ENCODE measurements at regions not wholly inside any gene's neighbourhood (a gene's known extent, or its start where the extent isn't known, plus 50 kb on each side); places are given as distances from the start of the nearest gene placed in this dataset.

DNA sequence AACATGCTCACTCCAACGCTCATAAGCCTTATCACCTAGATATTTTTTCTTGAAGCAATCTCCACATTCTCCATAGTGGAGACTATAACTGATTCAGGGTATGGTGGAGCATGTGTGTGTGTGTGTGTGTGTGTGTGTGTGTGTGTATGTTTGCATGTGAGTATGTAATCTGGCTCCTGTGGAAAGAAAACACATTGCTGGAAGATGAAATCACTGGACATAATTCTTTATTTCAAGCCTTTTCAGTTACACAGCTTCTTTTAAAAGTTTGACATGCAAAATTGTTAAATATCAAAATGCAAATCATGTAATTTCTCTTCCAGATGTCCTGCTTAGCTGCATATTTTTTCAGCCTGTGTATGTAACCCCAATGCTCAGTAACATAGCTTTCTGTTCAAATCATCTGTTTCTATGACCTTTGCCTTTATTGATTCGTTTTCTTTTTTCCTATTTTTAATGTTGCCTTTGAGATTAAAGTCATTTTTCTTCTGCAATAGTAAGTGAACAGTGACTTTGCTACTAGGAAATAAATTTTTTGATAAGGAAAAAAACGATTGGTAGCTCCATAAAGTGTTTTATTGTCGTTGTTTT lies 80.5 kb upstream of the BTG1 start:
- H3K27me3 ChIP-seq: no peaks in the 10 kb centered on the region
- TF ChIP-seq POLR2A (IDR thresholded peaks at IDR 0.05): no peak
- TF ChIP-seq, protein P1, sequence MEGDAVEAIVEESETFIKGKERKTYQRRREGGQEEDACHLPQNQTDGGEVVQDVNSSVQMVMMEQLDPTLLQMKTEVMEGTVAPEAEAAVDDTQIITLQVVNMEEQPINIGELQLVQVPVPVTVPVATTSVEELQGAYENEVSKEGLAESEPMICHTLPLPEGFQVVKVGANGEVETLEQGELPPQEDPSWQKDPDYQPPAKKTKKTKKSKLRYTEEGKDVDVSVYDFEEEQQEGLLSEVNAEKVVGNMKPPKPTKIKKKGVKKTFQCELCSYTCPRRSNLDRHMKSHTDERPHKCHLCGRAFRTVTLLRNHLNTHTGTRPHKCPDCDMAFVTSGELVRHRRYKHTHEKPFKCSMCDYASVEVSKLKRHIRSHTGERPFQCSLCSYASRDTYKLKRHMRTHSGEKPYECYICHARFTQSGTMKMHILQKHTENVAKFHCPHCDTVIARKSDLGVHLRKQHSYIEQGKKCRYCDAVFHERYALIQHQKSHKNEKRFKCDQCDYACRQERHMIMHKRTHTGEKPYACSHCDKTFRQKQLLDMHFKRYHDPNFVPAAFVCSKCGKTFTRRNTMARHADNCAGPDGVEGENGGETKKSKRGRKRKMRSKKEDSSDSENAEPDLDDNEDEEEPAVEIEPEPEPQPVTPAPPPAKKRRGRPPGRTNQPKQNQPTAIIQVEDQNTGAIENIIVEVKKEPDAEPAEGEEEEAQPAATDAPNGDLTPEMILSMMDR (IDR thresholded peaks at IDR 0.05): no peak
- H3K4me1 ChIP-seq: peaks cover 0 to 4% (median 0%) of the 10 kb centered on the region in 4 donors
- H3K9me3 ChIP-seq: no peaks in the 10 kb centered on the region
- peak overlapping the region in 2 of 3 donors; percentile 33 to 36 for H3K27ac ChIP-seq
- H3K36me3 ChIP-seq: no peaks in the 10 kb centered on the region
- 44% methylated on average over 4 of the region's 4 CpGs for WGBS (ENCODE audit: insufficient coverage, low coverage, low lambda C conversion rate, missing lambda C conversion rate)
- DNase-seq (no peak), ATAC-seq (peak; percentile 67 to 90 (median 76))
- no peak overlapping the region for H3K4me3 ChIP-seq
- intact Hi-C loops (cut with DNase I): no loop called here

DNA sequence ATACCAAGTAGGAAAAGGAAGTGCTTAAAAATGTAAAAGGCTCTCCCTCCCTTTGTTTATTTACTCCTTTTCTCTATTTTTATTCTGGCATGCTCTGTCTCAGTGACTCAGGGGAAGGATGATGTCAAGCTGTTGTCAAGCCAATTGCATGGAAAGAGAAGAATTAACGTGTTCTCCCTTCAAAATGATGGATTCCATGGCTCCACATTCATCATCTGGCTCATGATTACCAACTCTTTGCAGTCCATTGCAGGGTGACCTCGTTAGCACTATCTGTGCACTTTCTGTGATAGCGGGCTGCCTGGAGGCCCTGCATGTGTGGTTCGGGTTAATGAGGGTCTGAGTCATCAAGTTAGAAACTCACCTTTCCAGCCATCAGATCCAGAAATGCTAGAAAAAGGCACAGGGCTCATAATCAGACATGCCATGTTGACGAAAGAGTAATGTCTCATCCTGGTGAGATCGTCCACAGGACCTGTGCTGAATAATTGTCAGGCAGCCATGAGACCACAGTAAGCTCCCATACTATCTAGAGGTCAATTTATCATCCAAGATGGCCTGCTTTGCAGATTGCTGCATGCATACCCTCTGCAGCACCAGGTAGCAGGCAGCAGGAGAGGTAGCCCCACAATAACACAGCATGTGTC lies 79.2 kb upstream of the BTG1 start:
- no peaks in the 10 kb centered on the region for H3K27me3 ChIP-seq
- peak in 1 of 4 donors; percentile 41 for ATAC-seq
- no peaks in the 10 kb centered on the region for H3K36me3 ChIP-seq
- H3K4me1 ChIP-seq: peaks cover 0 to 4% (median 0%) of the 10 kb centered on the region in 4 donors
- intact Hi-C loops (cut with DNase I): no loop called here
- H3K4me3 ChIP-seq: no peak overlapping the region
- H3K27ac ChIP-seq: no peak overlapping the region
- DNase-seq: no peak
- 57% methylated on average over 4 of the region's 6 CpGs for WGBS (ENCODE audit: insufficient coverage, low coverage, low lambda C conversion rate, missing lambda C conversion rate)
- no peak for TF ChIP-seq POLR2A (IDR thresholded peaks at IDR 0.05)
- TF ChIP-seq, protein P1 (IDR thresholded peaks at IDR 0.05): no peak
- no peaks in the 10 kb centered on the region for H3K9me3 ChIP-seq

DNA sequence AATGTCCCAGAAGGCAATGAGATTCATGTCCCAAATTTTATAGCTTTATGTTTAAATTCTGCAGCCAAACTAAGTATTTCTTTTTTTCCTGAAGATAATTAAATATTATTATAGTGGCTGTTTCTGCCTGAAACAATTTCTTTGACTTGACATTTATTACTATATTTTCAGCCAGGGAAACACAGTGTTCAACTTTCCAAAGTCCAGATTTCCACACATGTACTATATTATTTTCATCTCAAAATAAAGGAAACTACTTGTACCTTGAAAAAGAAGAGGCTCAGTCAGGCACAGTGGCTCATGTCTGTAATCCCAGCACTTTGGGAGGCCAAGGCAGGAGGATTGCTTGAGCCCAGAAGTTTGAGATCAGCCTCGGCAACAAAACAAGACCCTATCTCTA lies 77.8 kb upstream of the BTG1 start:
- Histone ChIP-seq H3K27ac (no peak overlapping the region), H3K27me3 (no peaks in the 10 kb centered on the region), H3K4me3 (no peak overlapping the region), H3K9me3 (no peaks in the 10 kb centered on the region), H3K36me3 (no peaks in the 10 kb centered on the region), H3K4me1 (peaks cover 0 to 4% (median 0%) of the 10 kb centered on the region in 4 donors)
- intact Hi-C loops (cut with DNase I): no loop called here
- no peak for TF ChIP-seq POLR2A (IDR thresholded peaks at IDR 0.05)
- TF ChIP-seq, protein P1 (IDR thresholded peaks at IDR 0.05): no peak
- WGBS (ENCODE audit: insufficient coverage, low coverage, low lambda C conversion rate, missing lambda C conversion rate): 88% methylated on average over 1 of the region's 1 CpG
- no peak for DNase-seq
- no peak for ATAC-seq

DNA sequence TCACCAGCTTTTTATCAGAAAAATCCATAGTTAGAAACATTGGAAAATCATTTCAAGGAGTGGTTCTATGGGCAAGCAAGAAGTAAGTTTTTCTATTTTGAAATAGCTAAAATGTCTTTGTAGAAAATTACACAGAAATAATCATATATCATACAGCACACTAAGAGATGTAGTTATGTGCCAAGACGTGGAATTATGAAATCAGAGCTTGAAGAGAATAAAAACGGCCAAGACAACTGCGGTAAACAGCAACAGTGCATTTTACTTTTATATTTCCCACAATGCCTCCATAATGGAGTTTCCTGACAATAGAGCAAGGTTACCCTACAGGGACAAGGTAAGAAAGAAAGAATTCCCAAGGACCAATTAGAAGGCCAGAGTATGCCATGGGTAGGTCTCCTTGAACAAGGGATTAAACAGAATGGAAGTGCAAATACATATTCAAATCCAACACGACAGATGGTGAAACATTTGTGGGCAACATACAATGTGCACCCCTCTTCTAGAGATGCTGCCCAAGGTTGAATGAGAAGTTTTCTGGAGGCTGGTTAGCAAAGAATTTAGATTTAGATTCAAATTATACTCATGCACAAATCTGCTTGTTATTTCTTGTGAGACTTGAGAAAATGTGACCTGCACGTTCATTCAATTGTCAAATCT lies 76.1 kb upstream of the BTG1 start:
- WGBS (ENCODE audit: insufficient coverage, low coverage, low lambda C conversion rate, missing lambda C conversion rate): 81% methylated on average over 5 of the region's 5 CpGs
- intact Hi-C loops (cut with DNase I): no loop called here
- TF ChIP-seq POLR2A (IDR thresholded peaks at IDR 0.05): no peak
- TF ChIP-seq, protein P1 (IDR thresholded peaks at IDR 0.05): no peak

More for the DNA sequence above, 76.1 kb upstream of the BTG1 start:
- DNase-seq (no peak), ATAC-seq (no peak)
- H3K4me3 ChIP-seq: no peak overlapping the region
- no peaks in the 10 kb centered on the region for H3K36me3 ChIP-seq
- H3K9me3 ChIP-seq: no peaks in the 10 kb centered on the region
- no peaks in the 10 kb centered on the region for H3K27me3 ChIP-seq
- peaks cover 0 to 4% (median 0%) of the 10 kb centered on the region in 4 donors for H3K4me1 ChIP-seq
- no peak overlapping the region for H3K27ac ChIP-seq
